Muscle of back (tissue), 3 donors: ENCODE measurements at regions not wholly inside any gene's neighbourhood (a gene's known extent, or its start where the extent isn't known, plus 50 kb on each side); places are given as distances from the start of the nearest gene placed in this dataset.

ENCODE experiments used
- DNase-seq, 3 donors: peaks; one replicate each; pipeline versions ENCODE4 v3.0.0 to v3.0.0-alpha.2; 2013

GRCh38 chr7:15921576-15921975, 235.1 kb upstream of the MEOX2 start:
- DNase-seq = no peak

GRCh38 chr7:15920953-15921352, 234.5 kb upstream of the MEOX2 start:
- no peak for DNase-seq

GRCh38 chr7:15916681-15917380, 230.3 kb upstream of the MEOX2 start:
- DNase-seq = peak in 1 of 3 donors; percentile 52

GRCh38 chr7:15915686-15916293, 229.3 kb upstream of the MEOX2 start:
- DNase-seq = no peak

GRCh38 chr7:15914611-15915010, 228.1 kb upstream of the MEOX2 start:
- no peak for DNase-seq

GRCh38 chr7:15906436-15906835, 220.0 kb upstream of the MEOX2 start:
- no peak for DNase-seq

GRCh38 chr7:15905251-15906040, 219.0 kb upstream of the MEOX2 start:
- no peak for DNase-seq

- DNase-seq = peak; percentile 48 to 78 (median 60)
Observed at GRCh38 chr7:15891151-15891881, 204.8 kb upstream of the MEOX2 start.

GRCh38 chr7:15889507-15889906, 203.0 kb upstream of the MEOX2 start:
- peak in 1 of 3 donors; percentile 15 for DNase-seq

GRCh38 chr7:15888090-15888489, 201.6 kb upstream of the MEOX2 start:
- DNase-seq = peak in 1 of 3 donors; percentile 20

GRCh38 chr7:15886626-15887025, 200.1 kb upstream of the MEOX2 start:
- DNase-seq = no peak

GRCh38 chr7:15885678-15886077, 199.2 kb upstream of the MEOX2 start:
- DNase-seq = no peak

- no peak for DNase-seq
Observed at GRCh38 chr7:15874774-15875173, 188.3 kb upstream of the MEOX2 start.

- no peak for DNase-seq
Observed at GRCh38 chr7:15870347-15870746, 183.9 kb upstream of the MEOX2 start.

GRCh38 chr7:15867441-15867840, 181.0 kb upstream of the MEOX2 start:
- DNase-seq = no peak

- DNase-seq = no peak
Observed at GRCh38 chr7:15866753-15867152, 180.3 kb upstream of the MEOX2 start.

- DNase-seq = no peak
Observed at GRCh38 chr7:15864626-15864991, 178.1 kb upstream of the MEOX2 start.

- no peak for DNase-seq
Observed at GRCh38 chr7:15863951-15864625, 177.6 kb upstream of the MEOX2 start.

GRCh38 chr7:15862781-15863165, 176.3 kb upstream of the MEOX2 start:
- DNase-seq = no peak

GRCh38 chr7:15862016-15862780, 175.7 kb upstream of the MEOX2 start:
- DNase-seq = no peak
